Kidney (tissue), 13 donors: ENCODE measurements at regions not wholly inside any gene's neighbourhood (a gene's known extent, or its start where the extent isn't known, plus 50 kb on each side); places are given as distances from the start of the nearest gene placed in this dataset.
"Not testable (repeated sequence)": the region's sequence is repeated elsewhere in the genome, so short reads cannot be mapped to it uniquely, and the experiment has no call there.

Experiments used
- DNase-seq, 5 donors: peaks; one replicate each; pipeline ENCODE4 v3.0.0-alpha.2; 2013 to 2020
- FAIRE-seq: peaks from 2 replicates; lab custom pipeline; 2012; peaks lifted over from hg19 to GRCh38; lab: Jason Lieb, UNC
- H3K27ac ChIP-seq, 2 donors: one replicate each; pipeline ENCODE4 v1.7.0; 2013; ENCODE audit warnings: low read depth in 2 of 2, low read length in 2 of 2, inconsistent platforms in 1 of 2
- H3K27me3 ChIP-seq: one replicate; pipeline ENCODE4 v1.7.1; 2013; ENCODE audit warnings: low read length, inconsistent platforms; ENCODE audit not compliant: control insufficient read depth, insufficient read depth
- H3K36me3 ChIP-seq, 3 donors: one replicate each; pipeline versions ENCODE4 v1.7.0 to v1.7.1; 2013; ENCODE audit warnings: low read length in 3 of 3, control low read depth in 1 of 3, inconsistent platforms in 1 of 3; ENCODE audit not compliant: insufficient read depth in 3 of 3, control insufficient read depth in 2 of 3
- H3K4me1 ChIP-seq, 3 donors: one replicate each; pipeline versions ENCODE4 v1.7.0 to v1.7.1; 2013; ENCODE audit warnings: low read length in 3 of 3, inconsistent platforms in 1 of 3, low read depth in 1 of 3; ENCODE audit not compliant: control insufficient read depth in 2 of 3, insufficient read depth in 2 of 3
- H3K4me3 ChIP-seq, 3 donors: one replicate each; pipeline versions ENCODE4 v1.7.0 to v1.8.1; 2013; ENCODE audit warnings: low read length in 3 of 3, control low read depth in 1 of 3, inconsistent platforms in 1 of 3
- H3K9ac ChIP-seq, 3 donors: one replicate each; pipeline versions ENCODE4 v1.7.0 to v1.7.1; 2013; ENCODE audit warnings: low read length in 3 of 3, control low read depth in 1 of 3, inconsistent platforms in 1 of 3
- H3K9me3 ChIP-seq, 3 donors: one replicate each; pipeline versions ENCODE4 v1.7.0 to v1.7.1; 2013; ENCODE audit warnings: low read length in 3 of 3, control low read depth in 1 of 3, inconsistent platforms in 1 of 3; ENCODE audit not compliant: control insufficient read depth in 2 of 3, insufficient read depth in 1 of 3
- CTCF ChIP-seq: IDR thresholded peaks from 3 replicates; pipeline ENCODE4 v1.5.1; 2012; ENCODE audit warnings: mild to moderate bottlenecking, moderate library complexity, borderline replicate concordance; ENCODE audit not compliant: insufficient read depth; ENCODE audit errors: extremely low read depth
- intact Hi-C: fragments of 100-400 bp; cut with DNase I; formaldehyde crosslinking; loops from one replicate; pipeline ENCODE4 v1.11.1; 2022
- donor health status: control.
- donor health status: control.
- donor health status: control.
- donor health status: control.
- donor health status: control.
- donor health status: DM: yes; HTN: yes; CAD: no.
- donor health status: Normal renal cell carcinoma (clear cell type).

- Histone ChIP-seq H3K9ac (no peak overlapping the region), H3K4me3 (no peak overlapping the region), H3K9me3 (no peaks in the 10 kb centered on the region), H3K27me3 (no peaks in the 10 kb centered on the region), H3K4me1 (no peaks in the 10 kb centered on the region), H3K27ac (no peak overlapping the region), H3K36me3 (no peaks in the 10 kb centered on the region)
- TF ChIP-seq CTCF, result no peak
- DNase-seq, result no peak
- FAIRE-seq, result no peak
- intact Hi-C loops, result no loop called here
Measured at GRCh38 chr17:30580916-30581315, 103.7 kb downstream of the GOSR1 start.

- Histone ChIP-seq H3K9me3 (no peaks in the 10 kb centered on the region), H3K27ac (no peak overlapping the region), H3K4me1 (no peaks in the 10 kb centered on the region), H3K9ac (no peak overlapping the region), H3K27me3 (no peaks in the 10 kb centered on the region), H3K4me3 (no peak overlapping the region), H3K36me3 (no peaks in the 10 kb centered on the region)
- no peak for TF ChIP-seq CTCF
- DNase-seq (no peak), FAIRE-seq (no peak)
- intact Hi-C loops, result no loop called here
Measured at GRCh38 chr17:30579610-30580315, 102.6 kb downstream of the GOSR1 start.

DNA sequence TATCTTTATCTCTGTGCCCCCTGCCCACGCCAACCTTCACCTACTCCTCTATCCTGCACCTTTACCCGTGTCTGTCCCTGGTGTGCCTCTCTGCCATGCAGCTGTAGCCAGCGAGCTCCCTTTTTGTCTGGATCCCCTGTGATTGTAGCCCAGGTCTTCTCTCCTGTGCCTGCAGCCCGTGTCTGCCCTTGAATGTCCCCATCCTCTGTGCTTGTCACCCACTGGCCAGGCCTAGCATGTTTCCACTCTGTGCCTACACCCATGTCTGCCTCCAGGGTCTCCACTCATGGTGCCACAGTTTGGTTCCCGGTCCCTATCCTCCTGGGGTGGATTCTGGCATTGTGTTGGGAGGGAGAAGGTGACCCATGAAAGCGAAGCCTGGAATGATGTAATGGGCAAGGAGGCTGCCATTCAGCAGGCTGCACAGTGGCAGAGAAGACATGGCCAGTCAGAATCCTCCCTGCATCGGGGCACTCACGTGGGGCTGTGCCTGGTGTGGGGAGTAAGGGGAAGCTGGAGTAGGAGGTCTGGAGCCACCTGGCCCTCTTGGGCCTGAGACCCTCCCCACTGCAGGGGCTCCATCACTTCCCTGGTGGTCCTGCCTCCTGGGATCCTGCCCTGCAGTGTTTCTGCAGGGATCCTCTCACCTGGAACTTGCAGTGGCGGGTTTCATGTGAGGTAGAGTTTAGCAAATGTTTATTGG is 101.0 kb downstream of the GOSR1 start:
- FAIRE-seq, DNase-seq, H3K9me3 ChIP-seq, intact Hi-C loops, H3K27me3 ChIP-seq, H3K4me1 ChIP-seq, H3K36me3 ChIP-seq, H3K27ac ChIP-seq, H3K9ac ChIP-seq, H3K4me3 ChIP-seq: not testable (repeated sequence)
